Epithelial cell of proximal tubule (primary cell): ENCODE measurements at regions not wholly inside any gene's neighbourhood (a gene's known extent, or its start where the extent isn't known, plus 50 kb on each side); places are given as distances from the start of the nearest gene placed in this dataset.

Experiments
- DNase-seq: peaks from one replicate; pipeline ENCODE4 v3.0.0-alpha.2; 2011; ENCODE audit warnings: low read depth
- H3K4me3 ChIP-seq: 2 replicates; pipeline ENCODE4 v1.5.1; 2011; ENCODE audit warnings: low read depth, mild to moderate bottlenecking, low read length
- CTCF ChIP-seq: conservative IDR thresholded peaks from 2 replicates; pipeline ENCODE4 v1.5.1; 2012; ENCODE audit warnings: low read depth, mild to moderate bottlenecking, low read length

GRCh38 chr7:38002689-38003088, 82.2 kb downstream of the EPDR1 start:
- DNase-seq, result no peak
- no peak overlapping the region for H3K4me3 ChIP-seq
- no peak for TF ChIP-seq CTCF

GRCh38 chr7:38006559-38006958, 86.1 kb downstream of the EPDR1 start:
- no peak overlapping the region for H3K4me3 ChIP-seq
- TF ChIP-seq CTCF, result no peak
- DNase-seq, result no peak

GRCh38 chr7:38007096-38007495, 86.7 kb downstream of the EPDR1 start:
- TF ChIP-seq CTCF, result no peak
- DNase-seq, result no peak
- H3K4me3 ChIP-seq, result no peak overlapping the region

GRCh38 chr7:38013246-38013645, 92.8 kb downstream of the EPDR1 start:
- no peak overlapping the region for H3K4me3 ChIP-seq
- TF ChIP-seq CTCF, result no peak
- no peak for DNase-seq

- no peak for DNase-seq
- H3K4me3 ChIP-seq, result no peak overlapping the region
Measured at GRCh38 chr7:38016567-38016966, 96.1 kb downstream of the EPDR1 start.

GRCh38 chr7:38017320-38017719, 96.9 kb downstream of the EPDR1 start:
- no peak overlapping the region for H3K4me3 ChIP-seq
- no peak for TF ChIP-seq CTCF
- no peak for DNase-seq

More at GRCh38 chr7:38016567-38016966, 96.1 kb downstream of the EPDR1 start:
- no peak for TF ChIP-seq CTCF

- DNase-seq, result no peak
- no peak for TF ChIP-seq CTCF
Measured at GRCh38 chr7:38020121-38020785, 99.8 kb downstream of the EPDR1 start.

More at GRCh38 chr7:38020121-38020785, 99.8 kb downstream of the EPDR1 start:
- H3K4me3 ChIP-seq, result no peak overlapping the region
